DOHH2 (cell line): ENCODE measurements at regions not wholly inside any gene's neighbourhood (a gene's known extent, or its start where the extent isn't known, plus 50 kb on each side); places are given as distances from the start of the nearest gene placed in this dataset.

ENCODE experiments used
- EZH2phosphoT487 ChIP-seq: fragments of 200-600 bp; sonication (generic); IDR thresholded peaks from 2 replicates; pipeline ENCODE4 v1.6.1; 2017; ENCODE audit warnings: borderline replicate concordance, mild to moderate bottlenecking, antibody characterized with exemption, low read length, moderate library complexity, mixed read lengths
- TF ChIP-seq, protein P1 (sequence below): fragments of 200-600 bp; sonication (generic); IDR thresholded peaks from one replicate; pipeline ENCODE4 v1.5.1; 2014; ENCODE audit warnings: antibody characterized with exemption, mild to moderate bottlenecking, low read depth, low read length; ENCODE audit not compliant: poor library complexity, severe bottlenecking

DNA sequence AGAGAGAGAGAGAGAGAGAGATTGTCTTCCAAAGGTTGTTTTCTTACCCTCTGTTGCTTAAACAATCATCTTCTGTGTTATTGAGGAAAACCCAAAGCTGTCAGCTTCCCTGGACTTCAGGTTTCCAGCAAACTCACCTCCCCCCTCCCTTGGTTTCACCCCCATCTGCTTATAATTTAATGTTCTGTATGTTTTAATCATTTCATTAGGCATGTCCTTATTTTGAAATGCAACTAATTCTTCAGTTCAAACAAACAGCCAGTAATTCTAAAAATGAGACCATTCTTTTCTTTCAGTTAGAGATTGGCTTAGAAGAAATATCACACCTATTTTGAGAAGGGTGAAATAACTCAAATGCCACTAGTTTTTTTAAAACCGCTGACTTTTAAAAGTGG lies 102.9 kb downstream of the FAM204A start:
- TF ChIP-seq, protein P1, sequence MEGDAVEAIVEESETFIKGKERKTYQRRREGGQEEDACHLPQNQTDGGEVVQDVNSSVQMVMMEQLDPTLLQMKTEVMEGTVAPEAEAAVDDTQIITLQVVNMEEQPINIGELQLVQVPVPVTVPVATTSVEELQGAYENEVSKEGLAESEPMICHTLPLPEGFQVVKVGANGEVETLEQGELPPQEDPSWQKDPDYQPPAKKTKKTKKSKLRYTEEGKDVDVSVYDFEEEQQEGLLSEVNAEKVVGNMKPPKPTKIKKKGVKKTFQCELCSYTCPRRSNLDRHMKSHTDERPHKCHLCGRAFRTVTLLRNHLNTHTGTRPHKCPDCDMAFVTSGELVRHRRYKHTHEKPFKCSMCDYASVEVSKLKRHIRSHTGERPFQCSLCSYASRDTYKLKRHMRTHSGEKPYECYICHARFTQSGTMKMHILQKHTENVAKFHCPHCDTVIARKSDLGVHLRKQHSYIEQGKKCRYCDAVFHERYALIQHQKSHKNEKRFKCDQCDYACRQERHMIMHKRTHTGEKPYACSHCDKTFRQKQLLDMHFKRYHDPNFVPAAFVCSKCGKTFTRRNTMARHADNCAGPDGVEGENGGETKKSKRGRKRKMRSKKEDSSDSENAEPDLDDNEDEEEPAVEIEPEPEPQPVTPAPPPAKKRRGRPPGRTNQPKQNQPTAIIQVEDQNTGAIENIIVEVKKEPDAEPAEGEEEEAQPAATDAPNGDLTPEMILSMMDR, result no peak
- no peak for TF ChIP-seq EZH2phosphoT487
